Loucy (cell line): ENCODE measurements at regions not wholly inside any gene's neighbourhood (a gene's known extent, or its start where the extent isn't known, plus 50 kb on each side); places are given as distances from the start of the nearest gene placed in this dataset.

Source experiments
- H2AFZ ChIP-seq: fragments of 200-600 bp; sonication (generic); 2 replicates; pipeline ENCODE4 v1.6.0; 2016; ENCODE audit warnings: antibody characterized with exemption, mild to moderate bottlenecking, low read length, moderate library complexity
- H3F3A ChIP-seq: fragments of 200-600 bp; 2 replicates; pipeline ENCODE4 v1.6.0; 2016; ENCODE audit warnings: antibody characterized with exemption, low read depth, mild to moderate bottlenecking
- H3K27me3 ChIP-seq: fragments of 200-600 bp; sonication (generic); 2 replicates; pipeline ENCODE4 v1.6.1; 2014; ENCODE audit warnings: low read length, mild to moderate bottlenecking; ENCODE audit not compliant: insufficient read depth, poor library complexity, severe bottlenecking
- H3K36me3 ChIP-seq: fragments of 200-600 bp; sonication (generic); 2 replicates; pipeline ENCODE4 v1.6.1; 2016; ENCODE audit warnings: low read length; ENCODE audit not compliant: insufficient read depth
- H3K4me1 ChIP-seq: fragments of 200-600 bp; sonication (generic); 2 replicates; pipeline ENCODE4 v1.5.1; 2014; ENCODE audit warnings: low read length, mild to moderate bottlenecking; ENCODE audit not compliant: insufficient read depth, poor library complexity, severe bottlenecking
- H3K4me2 ChIP-seq: fragments of 200-600 bp; sonication (generic); 2 replicates; pipeline ENCODE4 v1.6.0; 2014; ENCODE audit warnings: antibody characterized with exemption, low read length, low read depth, mild to moderate bottlenecking; ENCODE audit not compliant: poor library complexity, severe bottlenecking
- H3K4me3 ChIP-seq: fragments of 200-600 bp; sonication (generic); 2 replicates; pipeline ENCODE4 v1.5.1; 2014; ENCODE audit warnings: low read length, mild to moderate bottlenecking, mixed read lengths; ENCODE audit not compliant: poor library complexity, severe bottlenecking
- H3K79me2 ChIP-seq: fragments of 200-600 bp; sonication (generic); 2 replicates; pipeline ENCODE4 v1.6.1; 2014; ENCODE audit warnings: low read length; ENCODE audit not compliant: insufficient read depth
- H3K9ac ChIP-seq: fragments of 200-600 bp; sonication (generic); 2 replicates; pipeline ENCODE4 v1.6.0; 2014; ENCODE audit warnings: mild to moderate bottlenecking, low read depth, low read length, moderate library complexity; ENCODE audit not compliant: poor library complexity, severe bottlenecking
- H3K9me2 ChIP-seq: fragments of 200-600 bp; sonication (generic); replicated peaks from 2 replicates; pipeline ENCODE4 v1.6.1; 2016; ENCODE audit warnings: low read depth, low read length, mixed read lengths
- H3K9me3 ChIP-seq: fragments of 200-600 bp; sonication (generic); 2 replicates; pipeline ENCODE4 v1.6.1; 2014; ENCODE audit warnings: mild to moderate bottlenecking, antibody characterized with exemption, low read length, low read depth; ENCODE audit not compliant: insufficient read depth
- H4K20me1 ChIP-seq: fragments of 200-600 bp; sonication (generic); 2 replicates; pipeline ENCODE4 v1.6.0; 2014; ENCODE audit warnings: antibody characterized with exemption, low read length, mild to moderate bottlenecking; ENCODE audit not compliant: insufficient read depth, poor library complexity, severe bottlenecking
- CTCF ChIP-seq: fragments of 200-600 bp; sonication (generic); conservative IDR thresholded peaks from 2 replicates; pipeline ENCODE4 v1.5.1; 2014; ENCODE audit warnings: mild to moderate bottlenecking, antibody characterized with exemption, low read length
- EZH2phosphoT487 ChIP-seq: fragments of 200-600 bp; IDR thresholded peaks from 2 replicates; pipeline ENCODE4 v1.6.1; 2018; ENCODE audit warnings: antibody characterized with exemption, mild to moderate bottlenecking, moderate library complexity, borderline replicate concordance

- Histone ChIP-seq H3K4me1 (no peaks in the 10 kb centered on the region), H3K4me2 (no peak overlapping the region), H3K9me3 (no peaks in the 10 kb centered on the region), H3K9ac (no peak overlapping the region), H2AFZ (no peak overlapping the region), H3K36me3 (no peaks in the 10 kb centered on the region), H3F3A (no peaks in the 10 kb centered on the region), H3K4me3 (no peak overlapping the region), H3K79me2 (no peaks in the 10 kb centered on the region), H3K9me2 (no peaks in the 10 kb centered on the region), H3K27me3 (no peaks in the 10 kb centered on the region), H4K20me1 (no peaks in the 10 kb centered on the region)
- TF ChIP-seq EZH2phosphoT487 (no peak), CTCF (no peak)
Observed at GRCh38 chr10:86592413-86592812, 61.9 kb upstream of the OPN4 start.

GRCh38 chr10:86594535-86594934, 59.8 kb upstream of the OPN4 start:
- no peaks in the 10 kb centered on the region for H3K4me1 ChIP-seq
- no peak overlapping the region for H2AFZ ChIP-seq
- H3K9me3 ChIP-seq, result no peaks in the 10 kb centered on the region
- no peak overlapping the region for H3K4me2 ChIP-seq
- H3K9me2 ChIP-seq, result no peaks in the 10 kb centered on the region
- H3K9ac ChIP-seq, result no peak overlapping the region
- TF ChIP-seq CTCF (no peak), EZH2phosphoT487 (no peak)
- no peaks in the 10 kb centered on the region for H3K27me3 ChIP-seq
- no peaks in the 10 kb centered on the region for H3K79me2 ChIP-seq
- no peaks in the 10 kb centered on the region for H4K20me1 ChIP-seq
- H3F3A ChIP-seq, result no peaks in the 10 kb centered on the region
- no peak overlapping the region for H3K4me3 ChIP-seq
- no peaks in the 10 kb centered on the region for H3K36me3 ChIP-seq

GRCh38 chr10:86595496-86595895, 58.9 kb upstream of the OPN4 start:
- no peaks in the 10 kb centered on the region for H4K20me1 ChIP-seq
- no peaks in the 10 kb centered on the region for H3K79me2 ChIP-seq
- H3K4me1 ChIP-seq, result no peaks in the 10 kb centered on the region
- H3K9ac ChIP-seq, result no peak overlapping the region
- H3K4me3 ChIP-seq, result no peak overlapping the region
- H3K27me3 ChIP-seq, result no peaks in the 10 kb centered on the region
- H2AFZ ChIP-seq, result no peak overlapping the region
- TF ChIP-seq EZH2phosphoT487, result no peak
- TF ChIP-seq CTCF, result no peak
- no peaks in the 10 kb centered on the region for H3K36me3 ChIP-seq
- H3K9me2 ChIP-seq, result no peaks in the 10 kb centered on the region
- H3F3A ChIP-seq, result no peaks in the 10 kb centered on the region
- H3K4me2 ChIP-seq, result no peak overlapping the region
- H3K9me3 ChIP-seq, result no peaks in the 10 kb centered on the region
